GM12892 (cell line): ENCODE measurements at regions not wholly inside any gene's neighbourhood (a gene's known extent, or its start where the extent isn't known, plus 50 kb on each side); places are given as distances from the start of the nearest gene placed in this dataset.

ENCODE experiments used
- POLR2A ChIP-seq: IDR thresholded peaks from 2 replicates; pipeline ENCODE4 v1.6.1; 2011; ENCODE audit warnings: low read depth, low read length, control low read depth
- POLR2AphosphoS5 ChIP-seq: IDR thresholded peaks from 2 replicates; pipeline ENCODE4 v1.6.1; 2011; ENCODE audit warnings: low read depth, low read length, control low read depth

GRCh38 chr5:120159155-120159554 is 304.9 kb upstream of the PRR16 start:
- TF ChIP-seq POLR2AphosphoS5 (no peak), POLR2A (no peak)
